DND-41 (cell line): ENCODE measurements at regions not wholly inside any gene's neighbourhood (a gene's known extent, or its start where the extent isn't known, plus 50 kb on each side); places are given as distances from the start of the nearest gene placed in this dataset.

ENCODE experiments used
- CTCF ChIP-seq: IDR thresholded peaks from 2 replicates; pipeline ENCODE4 v1.5.1; 2012; ENCODE audit warnings: borderline replicate concordance, low read length, moderate library complexity, mild to moderate bottlenecking; ENCODE audit not compliant: poor library complexity, severe bottlenecking; ENCODE audit errors: extremely low read depth
- EZH2 ChIP-seq: IDR thresholded peaks from 3 replicates; pipeline ENCODE4 v1.6.1; 2012; ENCODE audit warnings: borderline replicate concordance, low read depth, mild to moderate bottlenecking, moderate library complexity, low read length, inconsistent platforms; ENCODE audit not compliant: severe bottlenecking

GRCh38 chr3:65202395-65202794 lies 514.6 kb upstream of the ADAMTS9 start:
- TF ChIP-seq CTCF (no peak), EZH2 (no peak)
